Suprapubic skin (tissue), 4 donors: ENCODE measurements at regions not wholly inside any gene's neighbourhood (a gene's known extent, or its start where the extent isn't known, plus 50 kb on each side); places are given as distances from the start of the nearest gene placed in this dataset.

Experiments used
- DNase-seq, 2 donors: peaks; one replicate each; pipeline ENCODE4 v3.0.0-alpha.2; 2019; ENCODE audit warnings: low spot score in 2 of 2
- H3K27ac ChIP-seq: fragments of 200-600 bp; sonication (generic); one replicate; pipeline ENCODE4 v1.5.1; 2019
- H3K27me3 ChIP-seq: fragments of 200-600 bp; sonication (generic); one replicate; pipeline ENCODE4 v1.5.1; 2019
- H3K36me3 ChIP-seq: fragments of 200-600 bp; sonication (generic); one replicate; pipeline ENCODE4 v1.5.1; 2019
- H3K4me1 ChIP-seq: fragments of 200-600 bp; sonication (generic); one replicate; pipeline ENCODE4 v1.5.1; 2019
- H3K4me3 ChIP-seq: fragments of 200-600 bp; sonication (generic); one replicate; pipeline ENCODE4 v1.5.1; 2019; ENCODE audit warnings: mild to moderate bottlenecking
- H3K9me3 ChIP-seq: fragments of 200-600 bp; sonication (generic); one replicate; pipeline ENCODE4 v1.5.1; 2019
- EP300 ChIP-seq: sonication (generic); formaldehyde crosslinking; IDR thresholded peaks from one replicate; pipeline ENCODE4 v1.6.1; 2017; ENCODE audit warnings: antibody characterized with exemption
- POLR2A ChIP-seq, 2 donors: fragments of 450-650 bp; IDR thresholded peaks; one replicate each; pipeline ENCODE4 v1.6.1; 2017; ENCODE audit warnings: antibody characterized with exemption in 2 of 2, mild to moderate bottlenecking in 2 of 2, moderate library complexity in 2 of 2
- POLR2AphosphoS5 ChIP-seq, 3 donors: sonication (generic); formaldehyde crosslinking; IDR thresholded peaks; one replicate each; pipeline ENCODE4 v1.6.1; 2017; ENCODE audit warnings: antibody characterized with exemption in 3 of 3
- WGBS: methylation state at CpG from one replicate; pipeline ENCODE4 v1.1.5; 2018; 5-methylcytosine and 5-hydroxymethylcytosine counted together
- TF ChIP-seq, protein P1 (sequence below), 2 donors: fragments of 200-600 bp in 1 of 2; fragments of 450-650 bp in 1 of 2; sonication (generic) in 1 of 2; IDR thresholded peaks; one replicate each; pipeline ENCODE4 v1.5.1; 2016 to 2019; ENCODE audit warnings: antibody characterized with exemption in 2 of 2, mild to moderate bottlenecking in 1 of 2, moderate library complexity in 1 of 2

- Histone ChIP-seq H3K27ac (no peak overlapping the region), H3K4me3 (no peak overlapping the region), H3K27me3 (no peaks in the 10 kb centered on the region), H3K4me1 (no peaks in the 10 kb centered on the region), H3K9me3 (no peaks in the 10 kb centered on the region), H3K36me3 (no peaks in the 10 kb centered on the region)
- TF ChIP-seq, protein P1, sequence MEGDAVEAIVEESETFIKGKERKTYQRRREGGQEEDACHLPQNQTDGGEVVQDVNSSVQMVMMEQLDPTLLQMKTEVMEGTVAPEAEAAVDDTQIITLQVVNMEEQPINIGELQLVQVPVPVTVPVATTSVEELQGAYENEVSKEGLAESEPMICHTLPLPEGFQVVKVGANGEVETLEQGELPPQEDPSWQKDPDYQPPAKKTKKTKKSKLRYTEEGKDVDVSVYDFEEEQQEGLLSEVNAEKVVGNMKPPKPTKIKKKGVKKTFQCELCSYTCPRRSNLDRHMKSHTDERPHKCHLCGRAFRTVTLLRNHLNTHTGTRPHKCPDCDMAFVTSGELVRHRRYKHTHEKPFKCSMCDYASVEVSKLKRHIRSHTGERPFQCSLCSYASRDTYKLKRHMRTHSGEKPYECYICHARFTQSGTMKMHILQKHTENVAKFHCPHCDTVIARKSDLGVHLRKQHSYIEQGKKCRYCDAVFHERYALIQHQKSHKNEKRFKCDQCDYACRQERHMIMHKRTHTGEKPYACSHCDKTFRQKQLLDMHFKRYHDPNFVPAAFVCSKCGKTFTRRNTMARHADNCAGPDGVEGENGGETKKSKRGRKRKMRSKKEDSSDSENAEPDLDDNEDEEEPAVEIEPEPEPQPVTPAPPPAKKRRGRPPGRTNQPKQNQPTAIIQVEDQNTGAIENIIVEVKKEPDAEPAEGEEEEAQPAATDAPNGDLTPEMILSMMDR (IDR thresholded peaks at IDR 0.05): no peak
- no peak for TF ChIP-seq POLR2AphosphoS5 (IDR thresholded peaks at IDR 0.05)
- no peak for TF ChIP-seq POLR2A (IDR thresholded peaks at IDR 0.05)
- TF ChIP-seq EP300: no peak
- no peak for DNase-seq
- 69% methylated on average over 1 of the region's 1 CpG for WGBS
These were observed 56.0 kb upstream of the MYRIP start for GRCh38 chr3:39753391-39753790.

GRCh38 chr3:39754549-39754948, 54.9 kb upstream of the MYRIP start:
- H3K36me3 ChIP-seq: no peaks in the 10 kb centered on the region
- TF ChIP-seq POLR2AphosphoS5 (IDR thresholded peaks at IDR 0.05) (no peak), POLR2A (IDR thresholded peaks at IDR 0.05) (no peak), EP300 (no peak)
- TF ChIP-seq, protein P1 (IDR thresholded peaks at IDR 0.05): no peak
- H3K9me3 ChIP-seq: no peaks in the 10 kb centered on the region
- H3K4me3 ChIP-seq: no peak overlapping the region
- 93% methylated on average over 3 of the region's 3 CpGs for WGBS
- H3K27me3 ChIP-seq: no peaks in the 10 kb centered on the region
- H3K27ac ChIP-seq: no peak overlapping the region
- DNase-seq: no peak
- no peaks in the 10 kb centered on the region for H3K4me1 ChIP-seq

- Histone ChIP-seq H3K36me3 (no peaks in the 10 kb centered on the region), H3K27me3 (no peaks in the 10 kb centered on the region), H3K4me1 (no peaks in the 10 kb centered on the region), H3K4me3 (no peak overlapping the region), H3K9me3 (no peaks in the 10 kb centered on the region), H3K27ac (no peak overlapping the region)
- DNase-seq: no peak
- no peak for TF ChIP-seq EP300
- TF ChIP-seq POLR2AphosphoS5 (IDR thresholded peaks at IDR 0.05): no peak
- no peak for TF ChIP-seq POLR2A (IDR thresholded peaks at IDR 0.05)
- TF ChIP-seq, protein P1 (IDR thresholded peaks at IDR 0.05): no peak
- 59% methylated on average over 1 of the region's 1 CpG for WGBS
These were observed 54.3 kb upstream of the MYRIP start for GRCh38 chr3:39755100-39755499.

- no peak overlapping the region for H3K4me3 ChIP-seq
- no peaks in the 10 kb centered on the region for H3K4me1 ChIP-seq
- no peak for DNase-seq
- no peaks in the 10 kb centered on the region for H3K36me3 ChIP-seq
- H3K27me3 ChIP-seq: no peaks in the 10 kb centered on the region
- no peak overlapping the region for H3K27ac ChIP-seq
- no peaks in the 10 kb centered on the region for H3K9me3 ChIP-seq
- 81% methylated on average over 2 of the region's 2 CpGs for WGBS
- TF ChIP-seq POLR2A (IDR thresholded peaks at IDR 0.05): no peak
- no peak for TF ChIP-seq POLR2AphosphoS5 (IDR thresholded peaks at IDR 0.05)
- TF ChIP-seq EP300: no peak
- TF ChIP-seq, protein P1 (IDR thresholded peaks at IDR 0.05): no peak
These were observed 52.1 kb upstream of the MYRIP start for GRCh38 chr3:39757307-39757706.
